ENCODE measurements at regions not wholly inside any gene's neighbourhood (a gene's known extent, or its start where the extent isn't known, plus 50 kb on each side); places are given as distances from the start of the nearest gene placed in this dataset.

DNA sequence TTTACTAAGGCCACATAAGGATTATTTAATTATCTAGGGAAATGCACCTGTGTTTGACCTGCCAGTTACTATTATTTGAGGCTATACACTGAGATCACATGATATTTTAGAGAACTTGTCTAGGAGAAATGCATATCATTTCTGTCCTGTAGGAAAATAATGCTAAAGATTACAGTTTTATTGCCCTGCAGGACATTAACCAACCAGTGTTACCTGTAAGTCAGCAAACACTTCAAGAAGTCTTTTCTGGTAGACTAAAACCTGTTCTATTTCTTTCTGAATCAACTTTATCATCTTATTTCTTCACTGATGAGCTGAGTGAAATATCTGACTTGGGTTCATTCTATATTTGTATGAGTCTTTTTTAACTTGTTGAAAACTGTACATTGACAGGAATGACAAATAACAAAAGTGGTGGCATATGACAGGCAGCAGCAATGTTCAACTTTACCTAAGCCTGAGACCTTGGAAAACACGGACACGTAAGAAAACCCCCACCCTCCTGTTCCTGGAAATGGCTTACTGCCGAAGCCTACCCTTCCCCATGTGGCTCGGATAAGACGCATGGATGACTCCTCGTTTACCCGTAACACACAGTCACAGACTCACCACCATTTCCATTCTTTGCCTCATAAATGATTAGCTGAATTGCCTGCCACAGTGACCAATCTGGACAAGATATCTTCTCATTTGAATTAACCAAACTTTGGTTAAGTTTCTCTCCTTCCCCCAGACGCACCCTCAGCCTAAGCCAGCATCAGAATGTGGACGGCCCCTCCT is 118.0 kb upstream of the CD93 start:
- H3K4me3 ChIP-seq (replicated peaks in 1 of 3; ENCODE audit: insufficient read depth in 1 of 3, low read depth in 1 of 3, low read length in 3 of 3): no peak overlapping the region
- H3K9me1 ChIP-seq (replicated peaks; ENCODE audit: control insufficient read depth, extremely low read depth, insufficient read depth, low read length): no peaks in the 10 kb centered on the region
- ChIA-PET CTCF (interaction anchor here (1.0 to 2.0 kb wide), 3 partner anchors 137 to 153 kb away, joined by 3 to 11 read pairs (median 6); no protein-coding TSS in a partner anchor), POLR2A (no interaction called here)
- no peak overlapping the region for H3K27ac ChIP-seq (ENCODE audit: insufficient read depth, low read depth, low read length)
- intact Hi-C loops (cut with micrococcal nuclease) (no loop called here), dilution Hi-C loops (cut with MboI; ENCODE audit: extremely low pct_ligation_motif_present, low sequenced_read_pairs) (no loop called here)
- no peak overlapping the region for H2AFZ ChIP-seq (ENCODE audit: low read depth, low read length)
- H3K4me2 ChIP-seq (ENCODE audit: insufficient read depth, low read length): no peak overlapping the region
- no peaks in the 10 kb centered on the region for H3K4me1 ChIP-seq (ENCODE audit: control insufficient read depth, extremely low read depth, insufficient read depth, low read length)
- no TSS peak for BruUV-seq (replicated peaks)
- H3K36me3 ChIP-seq (ENCODE audit: control insufficient read depth in 2 of 2, extremely low read depth in 1 of 2, insufficient read depth in 2 of 2, low read length in 2 of 2): no peaks in the 10 kb centered on the region
- H3K79me2 ChIP-seq (ENCODE audit: control insufficient read depth, insufficient read depth, low read length): no peaks in the 10 kb centered on the region
- DNase-seq (ENCODE audit: low read depth, low spot score) (no peak), FAIRE-seq (no peak)
- no peaks in the 10 kb centered on the region for H3K9me3 ChIP-seq (replicated peaks; ENCODE audit: control insufficient read depth, insufficient read depth, low read length)
- no peaks in the 10 kb centered on the region for H4K20me1 ChIP-seq (replicated peaks; ENCODE audit: control insufficient read depth, extremely low read depth, insufficient read depth, low read length)
- TF ChIP-seq JUN (IDR thresholded peaks at IDR 0.05; ENCODE audit: borderline replicate concordance, insufficient read depth, insufficient read length, low read depth) (no peak), MYC (IDR thresholded peaks at IDR 0.05; ENCODE audit: low read depth, low read length) (no peak), FOS (IDR thresholded peaks at IDR 0.05; ENCODE audit: borderline replicate concordance, insufficient read depth, low read length) (no peak), POLR2AphosphoS5 (IDR thresholded peaks at IDR 0.05; ENCODE audit: insufficient read depth, low read depth, low read length) (no peak), GATA2 (IDR thresholded peaks at IDR 0.05; ENCODE audit: insufficient read depth, insufficient read length, low read depth, low read length) (no peak), EZH2 (IDR thresholded peaks at IDR 0.05; ENCODE audit: borderline replicate concordance, low read depth, low read length, severe bottlenecking) (no peak), POLR2A (IDR thresholded peaks at IDR 0.05; ENCODE audit: low read depth, low read length) (no peak)
- TF ChIP-seq, protein P1, sequence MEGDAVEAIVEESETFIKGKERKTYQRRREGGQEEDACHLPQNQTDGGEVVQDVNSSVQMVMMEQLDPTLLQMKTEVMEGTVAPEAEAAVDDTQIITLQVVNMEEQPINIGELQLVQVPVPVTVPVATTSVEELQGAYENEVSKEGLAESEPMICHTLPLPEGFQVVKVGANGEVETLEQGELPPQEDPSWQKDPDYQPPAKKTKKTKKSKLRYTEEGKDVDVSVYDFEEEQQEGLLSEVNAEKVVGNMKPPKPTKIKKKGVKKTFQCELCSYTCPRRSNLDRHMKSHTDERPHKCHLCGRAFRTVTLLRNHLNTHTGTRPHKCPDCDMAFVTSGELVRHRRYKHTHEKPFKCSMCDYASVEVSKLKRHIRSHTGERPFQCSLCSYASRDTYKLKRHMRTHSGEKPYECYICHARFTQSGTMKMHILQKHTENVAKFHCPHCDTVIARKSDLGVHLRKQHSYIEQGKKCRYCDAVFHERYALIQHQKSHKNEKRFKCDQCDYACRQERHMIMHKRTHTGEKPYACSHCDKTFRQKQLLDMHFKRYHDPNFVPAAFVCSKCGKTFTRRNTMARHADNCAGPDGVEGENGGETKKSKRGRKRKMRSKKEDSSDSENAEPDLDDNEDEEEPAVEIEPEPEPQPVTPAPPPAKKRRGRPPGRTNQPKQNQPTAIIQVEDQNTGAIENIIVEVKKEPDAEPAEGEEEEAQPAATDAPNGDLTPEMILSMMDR (IDR thresholded peaks at IDR 0.05; ENCODE audit: extremely low read depth in 1 of 2, insufficient read depth in 1 of 2, low read depth in 1 of 2, low read length in 2 of 2): no peak
- TF ChIP-seq, protein P2, sequence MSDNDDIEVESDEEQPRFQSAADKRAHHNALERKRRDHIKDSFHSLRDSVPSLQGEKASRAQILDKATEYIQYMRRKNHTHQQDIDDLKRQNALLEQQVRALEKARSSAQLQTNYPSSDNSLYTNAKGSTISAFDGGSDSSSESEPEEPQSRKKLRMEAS (IDR thresholded peaks at IDR 0.05; ENCODE audit: insufficient read depth, insufficient read length): no peak
- H3K27me3 ChIP-seq (ENCODE audit: control insufficient read depth in 2 of 2, insufficient read depth in 2 of 2, low read length in 2 of 2): peaks cover 0 to 1% of the 10 kb centered on the region in 2 experiments
- H3K9ac ChIP-seq (replicated peaks; ENCODE audit: extremely low read depth, insufficient read depth, low read length): no peak overlapping the region

All from endothelial cell of umbilical vein (primary cell).